Transverse colon (tissue), 4 donors: ENCODE measurements at regions not wholly inside any gene's neighbourhood (a gene's known extent, or its start where the extent isn't known, plus 50 kb on each side); places are given as distances from the start of the nearest gene placed in this dataset.

ENCODE experiments used
- DNase-seq: peaks from one replicate; pipeline ENCODE4 v3.0.0-alpha.2; 2019
- H3K27ac ChIP-seq, 4 donors: fragments of 200-600 bp; sonication (generic); 2 replicates each; pipeline ENCODE4 v1.5.1; 2016 to 2018; ENCODE audit warnings: inconsistent platforms in 4 of 4
- H3K27me3 ChIP-seq: fragments of 200-600 bp; sonication (generic); 2 replicates; pipeline ENCODE4 v1.5.1; 2017; ENCODE audit warnings: inconsistent platforms
- H3K36me3 ChIP-seq, 4 donors: fragments of 200-600 bp; sonication (generic); 2 replicates each; pipeline ENCODE4 v1.5.1; 2017 to 2019; ENCODE audit warnings: inconsistent platforms in 4 of 4
- H3K4me1 ChIP-seq, 4 donors: fragments of 200-600 bp; sonication (generic); 2 replicates each; pipeline ENCODE4 v1.5.1; 2017 to 2020; ENCODE audit warnings: inconsistent platforms in 4 of 4
- H3K4me3 ChIP-seq, 4 donors: fragments of 200-600 bp; sonication (generic); 1 replicate in 1 of 4; 2 replicates in 3 of 4; pipeline versions ENCODE4 v1.5.1 to v1.6.1; 2017 to 2019; ENCODE audit warnings: inconsistent platforms in 4 of 4
- H3K9me3 ChIP-seq, 2 donors: fragments of 200-600 bp; sonication (generic); 2 replicates each; pipeline ENCODE4 v1.5.1; 2017 to 2019; ENCODE audit warnings: inconsistent platforms in 2 of 2
- EP300 ChIP-seq: sonication (generic); formaldehyde crosslinking; IDR thresholded peaks from one replicate; pipeline ENCODE4 v1.6.1; 2017; ENCODE audit warnings: antibody characterized with exemption, low read depth
- POLR2A ChIP-seq: fragments of 450-650 bp; IDR thresholded peaks from one replicate; pipeline ENCODE4 v1.6.1; 2016; ENCODE audit warnings: antibody characterized with exemption, mild to moderate bottlenecking, moderate library complexity
- POLR2AphosphoS5 ChIP-seq, 3 donors: sonication (generic); formaldehyde crosslinking; IDR thresholded peaks; one replicate each; pipeline ENCODE4 v1.6.1; 2016; ENCODE audit warnings: antibody characterized with exemption in 3 of 3
- WGBS, 2 donors: methylation state at CpG; one replicate each; pipeline ENCODE4 v1.1.5; 2018; ENCODE audit warnings: low coverage in 1 of 2; 5-methylcytosine and 5-hydroxymethylcytosine counted together
- in situ Hi-C, 4 donors: fragments of 200-750 bp; cut with MboI; loops; one replicate each; pipeline versions ENCODE4 v1.15.0 to v1.15.1; 2017; ENCODE audit warnings: low sequenced_read_pairs in 3 of 4, low pct_ligation_motif_present in 1 of 4, low pct_unique_long_range_greater_than_20kb in 1 of 4
- intact Hi-C: fragments of 100-400 bp; cut with DNase I; formaldehyde crosslinking; loops from one replicate; pipeline ENCODE4 v1.15.1; 2023; ENCODE audit warnings: low total_unique reads
- TF ChIP-seq, protein P1 (sequence below), 5 experiments: fragments of 200-600 bp in 3 of 5; fragments of 450-650 bp in 2 of 5; sonication (generic) in 3 of 5; IDR thresholded peaks; 1 replicate in 2 of 5; 2 replicates in 3 of 5; pipeline ENCODE4 v1.5.1; 2016 to 2017; ENCODE audit warnings: antibody characterized with exemption in 5 of 5, inconsistent platforms in 3 of 5, mild to moderate bottlenecking in 2 of 5, moderate library complexity in 1 of 5

DNA sequence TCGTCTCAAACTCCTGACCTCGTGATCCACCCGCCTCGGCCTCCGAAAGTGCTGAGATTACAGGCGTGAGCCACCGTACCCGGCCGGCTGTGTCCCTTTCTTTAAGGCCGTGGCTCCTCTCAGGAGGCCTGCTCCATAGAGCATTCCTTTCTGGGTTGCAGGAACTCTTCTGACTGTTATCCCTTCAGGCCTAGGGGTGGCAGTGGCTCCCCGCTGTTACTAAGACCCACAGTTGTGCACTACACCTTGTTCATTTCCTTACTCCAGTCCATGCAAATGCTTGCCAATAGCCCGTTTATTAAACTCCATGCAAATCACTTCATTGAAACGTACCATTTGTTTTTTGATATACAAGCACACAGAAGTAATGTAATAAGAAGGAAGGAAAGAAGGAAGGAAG lies 234.7 kb downstream of the BCAT1 start:
- no peaks in the 10 kb centered on the region for H3K9me3 ChIP-seq
- in situ Hi-C loops (no loop called here), intact Hi-C loops (no loop called here)
- no peaks in the 10 kb centered on the region for H3K27me3 ChIP-seq
- H3K4me3 ChIP-seq = no peak overlapping the region
- no peak overlapping the region for H3K27ac ChIP-seq
- DNase-seq = no peak
- no peaks in the 10 kb centered on the region for H3K4me1 ChIP-seq
- WGBS, 2 donors = 95% methylated on average over 13 of the region's 13 CpGs; no CpG with 5 or more reads in 1 of the 2 donors
- no peak for TF ChIP-seq POLR2AphosphoS5 (IDR thresholded peaks at IDR 0.05)
- TF ChIP-seq POLR2A = no peak
- TF ChIP-seq, protein P1, sequence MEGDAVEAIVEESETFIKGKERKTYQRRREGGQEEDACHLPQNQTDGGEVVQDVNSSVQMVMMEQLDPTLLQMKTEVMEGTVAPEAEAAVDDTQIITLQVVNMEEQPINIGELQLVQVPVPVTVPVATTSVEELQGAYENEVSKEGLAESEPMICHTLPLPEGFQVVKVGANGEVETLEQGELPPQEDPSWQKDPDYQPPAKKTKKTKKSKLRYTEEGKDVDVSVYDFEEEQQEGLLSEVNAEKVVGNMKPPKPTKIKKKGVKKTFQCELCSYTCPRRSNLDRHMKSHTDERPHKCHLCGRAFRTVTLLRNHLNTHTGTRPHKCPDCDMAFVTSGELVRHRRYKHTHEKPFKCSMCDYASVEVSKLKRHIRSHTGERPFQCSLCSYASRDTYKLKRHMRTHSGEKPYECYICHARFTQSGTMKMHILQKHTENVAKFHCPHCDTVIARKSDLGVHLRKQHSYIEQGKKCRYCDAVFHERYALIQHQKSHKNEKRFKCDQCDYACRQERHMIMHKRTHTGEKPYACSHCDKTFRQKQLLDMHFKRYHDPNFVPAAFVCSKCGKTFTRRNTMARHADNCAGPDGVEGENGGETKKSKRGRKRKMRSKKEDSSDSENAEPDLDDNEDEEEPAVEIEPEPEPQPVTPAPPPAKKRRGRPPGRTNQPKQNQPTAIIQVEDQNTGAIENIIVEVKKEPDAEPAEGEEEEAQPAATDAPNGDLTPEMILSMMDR (IDR thresholded peaks at IDR 0.05) = no peak
- H3K36me3 ChIP-seq = no peaks in the 10 kb centered on the region

DNA sequence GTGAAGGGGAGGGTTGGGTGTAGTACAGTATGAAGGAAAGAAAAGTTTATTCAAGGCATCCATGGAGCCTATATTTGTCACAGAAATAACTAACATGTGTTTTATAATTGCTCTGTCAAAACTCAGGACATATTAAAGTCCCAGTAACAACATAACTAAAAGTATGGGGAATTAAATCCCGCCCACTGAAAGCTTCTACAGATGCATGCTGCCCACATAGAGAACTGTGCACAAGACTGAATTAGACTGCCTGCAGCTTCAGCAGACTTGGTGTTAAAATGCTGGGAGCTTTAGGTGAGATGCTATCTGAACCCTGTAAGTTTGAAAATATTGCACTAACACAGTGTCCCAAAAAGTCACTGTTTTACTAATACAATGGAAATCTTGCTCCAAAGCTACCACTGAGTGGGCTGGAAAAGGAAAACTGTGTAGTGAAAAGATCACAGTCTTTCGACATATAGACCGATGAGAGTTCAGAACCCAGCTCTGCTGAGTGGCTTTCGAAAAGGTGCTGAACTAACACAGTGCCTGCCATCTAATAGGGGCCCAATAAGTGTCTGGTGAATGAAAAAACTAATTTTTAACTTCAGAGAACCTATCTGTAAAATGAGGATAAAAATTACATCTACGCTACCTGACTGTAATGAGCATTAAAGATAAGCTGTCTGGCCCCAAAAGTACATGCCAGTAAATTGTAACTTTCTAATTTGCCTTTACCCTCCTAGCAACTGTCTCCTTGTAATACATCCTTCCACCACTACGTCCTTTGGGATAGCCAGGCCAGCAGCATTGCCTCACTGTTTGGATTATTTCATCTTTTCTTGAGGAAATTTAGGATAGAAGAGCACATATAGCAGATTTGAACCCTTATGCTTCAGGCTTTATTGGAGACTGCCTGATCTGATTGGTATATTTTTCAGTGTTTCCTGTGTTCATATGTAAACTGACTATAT lies 237.6 kb downstream of the BCAT1 start:
- in situ Hi-C loops (no loop called here), intact Hi-C loops (no loop called here)
- Histone ChIP-seq H3K27ac (no peak overlapping the region), H3K36me3 (no peaks in the 10 kb centered on the region), H3K4me3 (no peak overlapping the region), H3K9me3 (no peaks in the 10 kb centered on the region), H3K4me1 (no peaks in the 10 kb centered on the region), H3K27me3 (no peaks in the 10 kb centered on the region)
- DNase-seq = no peak
- no peak for TF ChIP-seq POLR2AphosphoS5 (IDR thresholded peaks at IDR 0.05)
- no peak for TF ChIP-seq EP300
- TF ChIP-seq, protein P1 (IDR thresholded peaks at IDR 0.05) = no peak
- TF ChIP-seq POLR2A = no peak
- WGBS, 2 donors = 93 to 98% methylated on average over 4 to 6 of the region's 6 CpGs

DNA sequence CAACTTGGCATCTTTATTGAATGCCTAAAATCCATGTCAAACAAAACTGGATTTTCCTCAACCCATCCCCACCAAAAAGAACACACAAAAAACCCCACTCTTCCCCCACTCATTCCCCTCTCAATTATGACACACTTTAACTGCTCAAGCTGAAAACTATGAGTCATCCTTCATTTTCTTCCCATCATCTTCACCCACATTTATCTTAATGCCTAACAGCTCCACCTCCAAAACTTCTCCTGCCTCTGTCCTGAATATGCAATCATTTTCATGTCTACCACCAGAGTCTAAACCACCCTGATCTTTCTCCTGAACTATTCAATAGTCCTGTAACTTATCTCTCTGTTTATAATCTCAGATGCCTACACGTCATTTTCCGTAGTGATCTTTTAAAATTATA lies 239.7 kb downstream of the BCAT1 start:
- in situ Hi-C loops = no loop called here
- Histone ChIP-seq H3K27ac (no peak overlapping the region), H3K36me3 (no peaks in the 10 kb centered on the region), H3K27me3 (no peaks in the 10 kb centered on the region), H3K4me3 (no peak overlapping the region), H3K9me3 (no peaks in the 10 kb centered on the region), H3K4me1 (no peaks in the 10 kb centered on the region)
- no peak for DNase-seq
- TF ChIP-seq, protein P1 (IDR thresholded peaks at IDR 0.05) = no peak
- no peak for TF ChIP-seq POLR2AphosphoS5 (IDR thresholded peaks at IDR 0.05)
- TF ChIP-seq EP300 = no peak
- no peak for TF ChIP-seq POLR2A
- 17 to 66% methylated on average over 2 of the region's 2 CpGs for WGBS, 2 donors
- intact Hi-C loops = loop anchor here (5.0 kb wide), 1 partner anchor 1902 kb away; no protein-coding TSS in a partner anchor

- H3K27me3 ChIP-seq = no peaks in the 10 kb centered on the region
- no peak overlapping the region for H3K27ac ChIP-seq
- no peak for DNase-seq
- H3K4me3 ChIP-seq = no peak overlapping the region
- intact Hi-C loops (loop anchor here (5.0 kb wide), 1 partner anchor 1901 kb away; no protein-coding TSS in a partner anchor), in situ Hi-C loops (no loop called here)
- no peaks in the 10 kb centered on the region for H3K4me1 ChIP-seq
- 37 to 83% methylated on average over 2 of the region's 2 CpGs for WGBS, 2 donors
- no peaks in the 10 kb centered on the region for H3K9me3 ChIP-seq
- no peaks in the 10 kb centered on the region for H3K36me3 ChIP-seq
- no peak for TF ChIP-seq EP300
Measured at GRCh38 chr12:24708718-24709117, 240.2 kb downstream of the BCAT1 start.
